ENCODE measurements at regions not wholly inside any gene's neighbourhood (a gene's known extent, or its start where the extent isn't known, plus 50 kb on each side); places are given as distances from the start of the nearest gene placed in this dataset.

GRCh38 chr1:83075107-83075506, 923.8 kb downstream of the TTLL7 start:
- Mint-ChIP-seq H3K27ac (ENCODE audit: unreplicated experiment) (no peak overlapping the region), H3K9me3 (no peaks in the 10 kb centered on the region), H3K4me1 (no peaks in the 10 kb centered on the region), H3K4me3 (no peak overlapping the region), H3K27me3 (ENCODE audit: low read depth) (no peaks in the 10 kb centered on the region), H3K36me3 (ENCODE audit: low read depth) (peaks cover 7% of the 10 kb centered on the region)
- TF ChIP-seq CTCF (conservative IDR thresholded peaks at IDR 0.05): no peak
- DNase-seq (ENCODE audit: low read depth, low spot score): no peak

GRCh38 chr1:83067954-83068353, 931.0 kb downstream of the TTLL7 start:
- no peak for TF ChIP-seq CTCF (conservative IDR thresholded peaks at IDR 0.05)
- Mint-ChIP-seq H3K9me3 (peaks cover 11% of the 10 kb centered on the region), H3K36me3 (ENCODE audit: low read depth) (peaks cover 15% of the 10 kb centered on the region), H3K4me3 (no peak overlapping the region), H3K27me3 (ENCODE audit: low read depth) (no peaks in the 10 kb centered on the region), H3K27ac (ENCODE audit: unreplicated experiment) (no peak overlapping the region), H3K4me1 (no peaks in the 10 kb centered on the region)
- no peak for DNase-seq (ENCODE audit: low read depth, low spot score)

GRCh38 chr1:83065952-83066727, 932.8 kb downstream of the TTLL7 start:
- no peaks in the 10 kb centered on the region for H3K27me3 Mint-ChIP-seq (ENCODE audit: low read depth)
- no peak overlapping the region for H3K27ac Mint-ChIP-seq (ENCODE audit: unreplicated experiment)
- no peak overlapping the region for H3K4me3 Mint-ChIP-seq

GRCh38 chr1:83064589-83065242, 934.2 kb downstream of the TTLL7 start:
- Mint-ChIP-seq H3K9me3 (peaks cover 11% of the 10 kb centered on the region), H3K27ac (ENCODE audit: unreplicated experiment) (no peak overlapping the region), H3K4me1 (peaks cover 11% of the 10 kb centered on the region), H3K27me3 (ENCODE audit: low read depth) (no peaks in the 10 kb centered on the region), H3K36me3 (ENCODE audit: low read depth) (peaks cover 16% of the 10 kb centered on the region), H3K4me3 (no peak overlapping the region)
- TF ChIP-seq CTCF (conservative IDR thresholded peaks at IDR 0.05): no peak
- no peak for DNase-seq (ENCODE audit: low read depth, low spot score)

More at GRCh38 chr1:83065952-83066727, 932.8 kb downstream of the TTLL7 start:
- peaks cover 2% of the 10 kb centered on the region for H3K4me1 Mint-ChIP-seq
- peaks cover 17% of the 10 kb centered on the region for H3K36me3 Mint-ChIP-seq (ENCODE audit: low read depth)
- peaks cover 11% of the 10 kb centered on the region for H3K9me3 Mint-ChIP-seq
- no peak for DNase-seq (ENCODE audit: low read depth, low spot score)
- TF ChIP-seq CTCF (conservative IDR thresholded peaks at IDR 0.05): no peak

GRCh38 chr1:83060651-83061390, 938.1 kb downstream of the TTLL7 start:
- H3K27me3 Mint-ChIP-seq (ENCODE audit: low read depth): no peaks in the 10 kb centered on the region
- no peak for DNase-seq (ENCODE audit: low read depth, low spot score)
- H3K9me3 Mint-ChIP-seq: no peaks in the 10 kb centered on the region
- H3K4me1 Mint-ChIP-seq: peaks cover 17% of the 10 kb centered on the region
- H3K4me3 Mint-ChIP-seq: no peak overlapping the region
- no peak for TF ChIP-seq CTCF (conservative IDR thresholded peaks at IDR 0.05)
- peaks cover 9% of the 10 kb centered on the region for H3K36me3 Mint-ChIP-seq (ENCODE audit: low read depth)
- no peak overlapping the region for H3K27ac Mint-ChIP-seq (ENCODE audit: unreplicated experiment)
